ENCODE measurements at regions not wholly inside any gene's neighbourhood (a gene's known extent, or its start where the extent isn't known, plus 50 kb on each side); places are given as distances from the start of the nearest gene placed in this dataset.

GRCh38 chr5:124623265-124623664 is 123.2 kb downstream of the ZNF608 start:
- TF ChIP-seq ZBTB26 (CRISPR knock-in tag; IDR thresholded peaks at IDR 0.05) (no peak), NFE2L1 (tag; IDR thresholded peaks at IDR 0.05; ENCODE audit: borderline replicate concordance, low read depth) (no peak), GTF2F1 (IDR thresholded peaks at IDR 0.05; ENCODE audit: low read depth, low read length) (no peak), EGR1 (conservative IDR thresholded peaks at IDR 0.05) (no peak), TBL1XR1 (IDR thresholded peaks at IDR 0.05; ENCODE audit: low read length in 2 of 2) (no peak), TCF7L2 (IDR thresholded peaks at IDR 0.05; ENCODE audit: low read depth, low read length) (no peak), NFYB (IDR thresholded peaks at IDR 0.05; ENCODE audit: extremely low read depth, insufficient read length) (no peak), RBM34 (IDR thresholded peaks at IDR 0.05; ENCODE audit: borderline replicate concordance, insufficient read depth, low read length) (no peak), EZH2 (IDR thresholded peaks at IDR 0.05; ENCODE audit: borderline replicate concordance, low read depth, low read length) (no peak), ZFX (CRISPR knock-in tag; IDR thresholded peaks at IDR 0.05) (no peak)

Data from K562 (cell line).